Psoas muscle (tissue), 7 donors: ENCODE measurements at regions not wholly inside any gene's neighbourhood (a gene's known extent, or its start where the extent isn't known, plus 50 kb on each side); places are given as distances from the start of the nearest gene placed in this dataset.

ENCODE experiments used
- ATAC-seq, 4 donors: fragments of 200-7000 bp; cut with Tn5 transposase; one replicate each; pipeline ENCODE4 v1.9.1; 2020; ENCODE audit warnings: moderate library complexity in 3 of 4, mild to moderate bottlenecking in 2 of 4
- DNase-seq, 2 donors: peaks; one replicate each; pipeline ENCODE4 v3.0.0-alpha.2; 2020
- H3K27ac ChIP-seq: fragments of 200-600 bp; one replicate; pipeline ENCODE4 v1.8.0; 2022
- H3K27me3 ChIP-seq, 3 donors: fragments of 200-600 bp in 1 of 3; one replicate each; pipeline versions ENCODE4 v1.6.1 to v1.8.0; 2013 to 2022; ENCODE audit warnings: low read length in 2 of 3, mild to moderate bottlenecking in 2 of 3, moderate library complexity in 1 of 3; ENCODE audit not compliant: insufficient read depth in 3 of 3
- H3K36me3 ChIP-seq, 2 donors: fragments of 200-600 bp in 1 of 2; one replicate each; pipeline versions ENCODE4 v1.6.1 to v1.8.0; 2013 to 2022; ENCODE audit warnings: low read depth in 1 of 2, mild to moderate bottlenecking in 1 of 2, moderate library complexity in 1 of 2; ENCODE audit not compliant: insufficient read depth in 1 of 2
- H3K4me1 ChIP-seq: fragments of 200-600 bp; one replicate; pipeline ENCODE4 v1.8.0; 2022
- H3K4me3 ChIP-seq: fragments of 200-600 bp; one replicate; pipeline ENCODE4 v1.8.0; 2022; ENCODE audit warnings: mild to moderate bottlenecking
- H3K9me3 ChIP-seq: fragments of 200-600 bp; one replicate; pipeline ENCODE4 v1.8.0; 2022
- WGBS, 3 donors: extraction: QIAGEN DNeasy Blood & Tissue Kit; methylation state at CpG; one replicate each; pipeline versions ENCODE4 v1.1.6 to v1.1.7; 2013; 5-methylcytosine and 5-hydroxymethylcytosine counted together
- intact Hi-C, 2 donors: fragments of 100-400 bp; cut with DNase I; formaldehyde crosslinking; loops; one replicate each; pipeline versions ENCODE4 v1.11.0 to v1.14.2; 2022
- TF ChIP-seq, protein P1 (sequence below): fragments of 200-600 bp; IDR thresholded peaks from one replicate; pipeline ENCODE4 v1.8.0; 2022; ENCODE audit warnings: antibody characterized with exemption
- donor health status: healthy with polysubstance abuse.
- donor health status: DM: no; HTN: no; CAD: no; lungs with moderate emphysema.
- donor health status: Bipolar disorder and iron deficiency.
- donor health status: healthy.
- donor health status: DM: yes; HTN: yes; CAD: no.
- donor health status: DM: no; HTN: no; CAD: no.
- donor health status: DM: yes; HTN: yes; CAD: no.

DNA sequence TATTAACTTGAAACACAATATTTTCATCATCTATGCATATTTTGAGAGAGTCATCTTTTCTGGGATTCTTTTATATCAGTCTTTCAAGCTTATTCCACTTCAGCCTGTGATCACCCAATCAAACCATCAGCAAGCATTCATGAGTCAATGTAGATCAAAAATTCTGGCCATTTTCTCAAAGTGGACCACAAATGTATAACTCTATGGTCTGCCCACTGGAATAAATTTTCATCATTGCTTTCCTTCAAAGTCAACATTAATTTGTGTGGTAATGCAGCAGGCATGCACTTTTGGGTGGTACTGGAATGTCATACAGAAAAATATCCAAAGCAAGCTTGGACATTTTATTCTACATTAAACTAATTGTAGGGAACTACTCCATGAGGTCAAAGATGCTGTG, 1013.0 kb downstream of the STIM2 start:
- TF ChIP-seq, protein P1, sequence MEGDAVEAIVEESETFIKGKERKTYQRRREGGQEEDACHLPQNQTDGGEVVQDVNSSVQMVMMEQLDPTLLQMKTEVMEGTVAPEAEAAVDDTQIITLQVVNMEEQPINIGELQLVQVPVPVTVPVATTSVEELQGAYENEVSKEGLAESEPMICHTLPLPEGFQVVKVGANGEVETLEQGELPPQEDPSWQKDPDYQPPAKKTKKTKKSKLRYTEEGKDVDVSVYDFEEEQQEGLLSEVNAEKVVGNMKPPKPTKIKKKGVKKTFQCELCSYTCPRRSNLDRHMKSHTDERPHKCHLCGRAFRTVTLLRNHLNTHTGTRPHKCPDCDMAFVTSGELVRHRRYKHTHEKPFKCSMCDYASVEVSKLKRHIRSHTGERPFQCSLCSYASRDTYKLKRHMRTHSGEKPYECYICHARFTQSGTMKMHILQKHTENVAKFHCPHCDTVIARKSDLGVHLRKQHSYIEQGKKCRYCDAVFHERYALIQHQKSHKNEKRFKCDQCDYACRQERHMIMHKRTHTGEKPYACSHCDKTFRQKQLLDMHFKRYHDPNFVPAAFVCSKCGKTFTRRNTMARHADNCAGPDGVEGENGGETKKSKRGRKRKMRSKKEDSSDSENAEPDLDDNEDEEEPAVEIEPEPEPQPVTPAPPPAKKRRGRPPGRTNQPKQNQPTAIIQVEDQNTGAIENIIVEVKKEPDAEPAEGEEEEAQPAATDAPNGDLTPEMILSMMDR = no peak
- Histone ChIP-seq H3K4me1 (no peaks in the 10 kb centered on the region), H3K27me3 (no peaks in the 10 kb centered on the region), H3K4me3 (no peak overlapping the region), H3K9me3 (no peaks in the 10 kb centered on the region), H3K27ac (no peak overlapping the region), H3K36me3 (no peaks in the 10 kb centered on the region)
- DNase-seq (no peak), ATAC-seq (no peak)
- intact Hi-C loops = no loop called here

DNA sequence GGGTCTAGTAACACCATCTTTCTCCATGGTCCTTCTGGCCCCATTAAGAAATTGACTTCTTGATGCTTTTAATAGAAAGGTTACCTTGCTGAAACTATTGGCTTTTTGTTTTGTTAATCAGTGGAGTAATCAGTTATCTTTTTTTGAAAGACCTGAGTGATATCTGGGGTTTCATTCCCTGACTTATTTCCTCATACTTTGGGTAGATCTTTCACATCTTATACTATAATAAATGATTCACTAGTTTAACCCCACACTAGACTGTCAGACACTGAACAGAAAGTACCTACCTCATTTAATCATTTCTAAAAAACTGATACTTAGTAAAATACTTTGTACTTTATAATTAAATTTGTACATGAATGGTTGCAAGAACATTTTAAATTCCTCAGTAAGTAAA, 1021.1 kb downstream of the STIM2 start:
- intact Hi-C loops = no loop called here

DNA sequence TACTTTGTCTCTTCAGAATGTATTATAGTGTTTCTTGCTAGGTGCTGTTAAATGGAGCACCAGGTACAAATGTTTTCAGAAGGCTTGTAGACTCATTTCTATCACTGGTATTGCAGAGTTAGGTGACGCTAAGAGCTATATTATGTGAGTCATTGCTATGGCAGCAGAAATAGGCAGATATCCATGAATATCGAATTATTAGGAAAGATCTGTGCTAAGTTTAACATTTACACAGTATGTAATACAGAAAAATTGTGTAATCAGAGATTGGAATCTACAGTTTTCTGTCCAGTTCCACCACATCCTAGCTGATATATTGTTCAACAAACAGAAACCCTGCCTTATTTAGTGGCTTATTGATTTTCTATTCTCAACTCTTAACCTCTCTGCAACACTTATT, 1025.5 kb downstream of the STIM2 start:
- no peaks in the 10 kb centered on the region for H3K36me3 ChIP-seq
- TF ChIP-seq, protein P1 = no peak
- H3K27me3 ChIP-seq = no peaks in the 10 kb centered on the region
- WGBS, 3 donors = 83 to 86% (median 84%) methylated on average over 2 of the region's 2 CpGs
- no peak overlapping the region for H3K27ac ChIP-seq
- H3K9me3 ChIP-seq = no peaks in the 10 kb centered on the region
- no peak for DNase-seq
- H3K4me3 ChIP-seq = no peak overlapping the region
- no peaks in the 10 kb centered on the region for H3K4me1 ChIP-seq
- intact Hi-C loops = no loop called here
- no peak for ATAC-seq

More for the DNA sequence above, 1021.1 kb downstream of the STIM2 start:
- Histone ChIP-seq H3K4me1 (no peaks in the 10 kb centered on the region), H3K36me3 (no peaks in the 10 kb centered on the region), H3K27ac (no peak overlapping the region), H3K4me3 (no peak overlapping the region), H3K27me3 (no peaks in the 10 kb centered on the region), H3K9me3 (no peaks in the 10 kb centered on the region)
- DNase-seq = no peak
- no peak for ATAC-seq
- TF ChIP-seq, protein P1 = no peak

DNA sequence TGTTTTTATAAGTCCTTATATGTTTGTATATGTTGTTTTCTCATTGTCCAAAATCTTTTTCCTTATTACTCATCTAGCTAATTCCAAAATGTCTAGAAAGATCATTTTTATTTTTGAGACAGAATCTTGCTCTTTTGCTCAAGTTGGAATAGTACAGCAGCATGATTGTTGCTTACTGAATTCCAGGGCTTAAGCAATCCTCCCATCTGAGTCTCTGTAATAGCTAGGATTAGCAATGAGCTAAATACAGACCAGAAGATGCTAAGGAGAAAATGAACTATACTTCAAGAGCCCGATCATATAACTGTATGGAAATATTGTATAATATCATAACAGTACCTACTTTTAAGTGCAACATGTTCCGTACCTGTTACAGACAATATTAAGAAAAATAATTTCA, 1027.0 kb downstream of the STIM2 start:
- WGBS, 3 donors = 86 to 95% (median 92%) methylated on average over 2 of the region's 2 CpGs
- no peak for DNase-seq
- TF ChIP-seq, protein P1 = no peak

DNA sequence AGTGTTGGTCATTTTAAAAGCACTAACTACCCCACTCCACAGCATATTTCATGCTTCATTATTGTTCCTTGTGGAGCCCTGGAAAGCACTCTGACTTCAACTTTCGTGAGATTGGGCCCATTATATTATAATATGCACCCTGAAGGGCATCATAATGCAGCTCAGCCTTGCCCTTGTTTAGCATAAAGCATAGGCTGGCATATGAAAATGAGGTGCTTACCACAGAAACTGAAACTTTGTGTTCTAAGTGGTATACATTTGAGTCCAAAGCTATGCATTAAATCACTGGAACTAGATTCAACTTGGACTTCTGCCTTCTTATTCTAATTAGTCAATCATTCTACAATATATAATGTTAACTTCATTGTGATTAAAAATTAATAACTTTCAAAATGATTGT, 1027.9 kb downstream of the STIM2 start:
- WGBS, 3 donors = 42 to 53% (median 49%) methylated on average over 1 of the region's 1 CpG
- TF ChIP-seq, protein P1 = no peak
- H3K4me3 ChIP-seq = no peak overlapping the region
- H3K27me3 ChIP-seq = no peaks in the 10 kb centered on the region
- no peaks in the 10 kb centered on the region for H3K36me3 ChIP-seq
- DNase-seq (no peak), ATAC-seq (no peak)
- H3K9me3 ChIP-seq = no peaks in the 10 kb centered on the region
- intact Hi-C loops = no loop called here
- H3K4me1 ChIP-seq = no peaks in the 10 kb centered on the region
- no peak overlapping the region for H3K27ac ChIP-seq

More for the DNA sequence above, 1027.0 kb downstream of the STIM2 start:
- H3K36me3 ChIP-seq = no peaks in the 10 kb centered on the region
- H3K9me3 ChIP-seq = no peaks in the 10 kb centered on the region
- H3K27me3 ChIP-seq = no peaks in the 10 kb centered on the region
- no peak for ATAC-seq
- no peak overlapping the region for H3K4me3 ChIP-seq
- H3K27ac ChIP-seq = no peak overlapping the region
- intact Hi-C loops = no loop called here
- no peaks in the 10 kb centered on the region for H3K4me1 ChIP-seq
